Peyer's patch (tissue), 4 donors: ENCODE measurements at regions not wholly inside any gene's neighbourhood (a gene's known extent, or its start where the extent isn't known, plus 50 kb on each side); places are given as distances from the start of the nearest gene placed in this dataset.

Experiments used
- POLR2A ChIP-seq, 2 donors: fragments of 450-650 bp; IDR thresholded peaks; one replicate each; pipeline ENCODE4 v1.5.1; 2017; ENCODE audit warnings: antibody characterized with exemption in 2 of 2, mild to moderate bottlenecking in 2 of 2, moderate library complexity in 2 of 2
- TF ChIP-seq, protein P1 (sequence below), 6 experiments: fragments of 450-650 bp in 4 of 6; fragments of 200-600 bp in 2 of 6; sonication (generic) in 1 of 6; IDR thresholded peaks; one replicate each; pipeline ENCODE4 v1.5.1; 2017 to 2019; ENCODE audit warnings: antibody characterized with exemption in 6 of 6, mild to moderate bottlenecking in 3 of 6, moderate library complexity in 1 of 6

DNA sequence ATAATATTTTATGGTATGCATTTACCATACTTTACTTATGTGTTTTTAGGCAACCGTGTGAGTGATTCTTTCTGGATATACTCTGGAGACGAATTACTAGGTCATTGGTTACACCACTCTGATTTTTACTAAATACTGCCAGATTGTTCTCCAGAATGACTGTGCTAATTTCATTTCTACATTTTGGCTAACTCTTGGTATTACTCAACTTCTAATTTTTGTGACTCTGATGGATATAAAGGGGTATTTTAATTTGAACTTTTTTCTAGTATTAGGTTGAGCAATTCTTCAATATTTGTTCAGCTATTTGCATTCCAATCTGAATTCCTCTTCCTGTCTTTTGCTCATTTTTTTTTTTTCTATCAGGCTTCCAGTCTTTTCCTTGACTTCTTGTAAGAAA is 223.6 kb downstream of the MDFIC start:
- TF ChIP-seq, protein P1, sequence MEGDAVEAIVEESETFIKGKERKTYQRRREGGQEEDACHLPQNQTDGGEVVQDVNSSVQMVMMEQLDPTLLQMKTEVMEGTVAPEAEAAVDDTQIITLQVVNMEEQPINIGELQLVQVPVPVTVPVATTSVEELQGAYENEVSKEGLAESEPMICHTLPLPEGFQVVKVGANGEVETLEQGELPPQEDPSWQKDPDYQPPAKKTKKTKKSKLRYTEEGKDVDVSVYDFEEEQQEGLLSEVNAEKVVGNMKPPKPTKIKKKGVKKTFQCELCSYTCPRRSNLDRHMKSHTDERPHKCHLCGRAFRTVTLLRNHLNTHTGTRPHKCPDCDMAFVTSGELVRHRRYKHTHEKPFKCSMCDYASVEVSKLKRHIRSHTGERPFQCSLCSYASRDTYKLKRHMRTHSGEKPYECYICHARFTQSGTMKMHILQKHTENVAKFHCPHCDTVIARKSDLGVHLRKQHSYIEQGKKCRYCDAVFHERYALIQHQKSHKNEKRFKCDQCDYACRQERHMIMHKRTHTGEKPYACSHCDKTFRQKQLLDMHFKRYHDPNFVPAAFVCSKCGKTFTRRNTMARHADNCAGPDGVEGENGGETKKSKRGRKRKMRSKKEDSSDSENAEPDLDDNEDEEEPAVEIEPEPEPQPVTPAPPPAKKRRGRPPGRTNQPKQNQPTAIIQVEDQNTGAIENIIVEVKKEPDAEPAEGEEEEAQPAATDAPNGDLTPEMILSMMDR (IDR thresholded peaks at IDR 0.05), result no peak
- no peak for TF ChIP-seq POLR2A (IDR thresholded peaks at IDR 0.05)
